Activated T-helper 2 cell treated with anti-CD3 and anti-CD28 coated beads, Interferon-gamma antibody, Interleukin-2, Interleukin-4, amounts not matched to agents 10 μg/mL and 5 μg/mL and 100 μg/mL, durations not matched to agents 14 hours and 24 hours and 36 hours (primary cell): ENCODE measurements at regions not wholly inside any gene's neighbourhood (a gene's known extent, or its start where the extent isn't known, plus 50 kb on each side); places are given as distances from the start of the nearest gene placed in this dataset.
"Not testable (repeated sequence)": the region's sequence is repeated elsewhere in the genome, so short reads cannot be mapped to it uniquely, and the experiment has no call there.

Experiments
- DNase-seq: peaks from one replicate; pipeline ENCODE4 v3.0.0; 2021; ENCODE audit warnings: low spot score
- H3K27ac Mint-ChIP-seq: one replicate; pipeline ENCODE4 v1.8.0; 2021; ENCODE audit warnings: mixed read lengths
- H3K27me3 Mint-ChIP-seq: one replicate; pipeline ENCODE4 v1.8.0; 2021; ENCODE audit warnings: low read depth, mixed read lengths
- H3K36me3 Mint-ChIP-seq: one replicate; pipeline ENCODE4 v1.8.0; 2021; ENCODE audit warnings: low read depth, mixed read lengths
- H3K4me1 Mint-ChIP-seq: one replicate; pipeline ENCODE4 v1.8.0; 2021; ENCODE audit warnings: low read depth, mixed read lengths
- H3K4me3 Mint-ChIP-seq: one replicate; pipeline ENCODE4 v1.8.0; 2021; ENCODE audit warnings: low read depth, mild to moderate bottlenecking, moderate library complexity, mixed read lengths
- H3K9me3 Mint-ChIP-seq: one replicate; pipeline ENCODE4 v1.8.0; 2021; ENCODE audit warnings: mixed read lengths
- intact Hi-C: fragments of 100-400 bp; cut with micrococcal nuclease; formaldehyde crosslinking; loops from one replicate; pipeline ENCODE4 v1.15.1; 2023

DNA sequence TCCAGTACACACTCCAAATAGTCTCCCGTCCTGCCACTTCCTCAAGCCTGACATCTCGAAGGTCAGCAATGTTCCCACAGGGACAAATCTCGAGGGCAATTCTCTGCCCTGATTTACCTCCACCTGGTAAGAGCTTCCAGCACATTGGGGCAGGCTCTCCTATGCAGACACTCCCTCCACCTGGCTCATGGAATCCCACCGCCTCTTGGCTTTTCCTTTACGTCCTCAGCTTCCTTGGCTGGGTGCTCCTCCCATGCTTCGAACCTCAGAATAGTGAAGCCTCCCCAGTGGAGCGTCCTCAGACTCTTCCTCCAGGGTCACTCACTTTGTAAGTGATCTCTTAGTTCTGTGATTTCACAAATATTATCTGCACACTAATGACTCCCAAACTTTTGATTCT lies 205.2 kb upstream of the ECI2 start:
- no peaks in the 10 kb centered on the region for H3K27me3 Mint-ChIP-seq
- H3K36me3 Mint-ChIP-seq: no peaks in the 10 kb centered on the region
- intact Hi-C loops: no loop called here
- no peaks in the 10 kb centered on the region for H3K4me1 Mint-ChIP-seq
- H3K27ac Mint-ChIP-seq: no peak overlapping the region
- no peaks in the 10 kb centered on the region for H3K9me3 Mint-ChIP-seq
- no peak overlapping the region for H3K4me3 Mint-ChIP-seq
- no peak for DNase-seq

DNA sequence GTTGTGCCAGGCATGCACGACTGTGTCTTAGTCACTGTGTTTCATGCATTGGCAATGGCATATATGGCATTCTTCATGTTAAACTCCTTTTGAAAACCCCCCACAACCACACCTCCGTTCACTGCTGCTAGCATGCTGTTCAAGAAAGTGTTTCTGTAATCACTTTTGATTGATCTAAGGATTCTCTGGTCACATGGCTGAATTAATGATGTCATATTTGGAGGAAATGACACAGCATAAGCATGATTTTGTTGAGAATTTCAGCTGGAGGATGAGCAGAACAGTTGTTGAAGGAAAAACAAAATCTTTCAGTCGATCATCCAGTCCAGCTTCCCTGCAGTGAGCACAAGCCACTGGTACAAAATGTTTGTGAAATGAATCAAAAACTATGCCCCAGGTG lies 203.5 kb upstream of the ECI2 start:
- Mint-ChIP-seq H3K4me1 (no peaks in the 10 kb centered on the region), H3K36me3 (no peaks in the 10 kb centered on the region), H3K27ac (no peak overlapping the region), H3K9me3 (no peaks in the 10 kb centered on the region), H3K27me3 (no peaks in the 10 kb centered on the region), H3K4me3 (no peak overlapping the region)
- intact Hi-C loops: no loop called here
- no peak for DNase-seq

DNA sequence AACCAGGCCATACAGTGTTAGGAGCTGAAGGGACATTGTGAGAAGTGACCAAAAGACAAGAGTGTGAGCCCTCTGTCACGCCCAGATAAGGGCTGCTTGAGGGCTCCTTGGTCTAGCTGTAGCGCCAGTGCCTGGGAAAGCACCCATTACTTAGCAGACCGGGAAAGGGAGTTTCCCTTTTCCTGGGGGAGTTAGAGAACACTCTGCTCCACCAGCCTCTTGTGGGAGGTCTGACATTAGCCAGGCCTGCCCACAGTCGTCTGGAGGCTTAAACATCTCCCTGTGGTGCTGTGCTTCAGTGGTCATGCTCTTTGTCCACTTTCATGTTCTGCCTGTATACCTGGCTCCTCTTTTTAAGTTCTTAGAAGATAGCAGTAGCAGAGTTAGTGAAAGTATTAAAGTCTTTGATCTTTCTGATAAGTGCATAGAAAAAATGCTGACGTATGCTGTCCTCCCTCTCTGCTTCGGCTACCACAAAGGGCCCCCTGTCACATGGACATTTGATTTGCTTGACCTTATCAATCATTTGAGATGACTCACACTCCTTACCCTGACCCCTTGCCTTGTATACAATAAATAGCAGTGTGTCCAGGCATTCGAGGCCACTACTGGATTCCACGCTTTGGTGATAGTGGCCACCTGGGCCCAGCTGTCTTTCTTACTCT lies 201.5 kb upstream of the ECI2 start:
- Mint-ChIP-seq H3K36me3 (no peaks in the 10 kb centered on the region), H3K4me3 (no peak overlapping the region), H3K27ac (no peak overlapping the region), H3K4me1 (no peaks in the 10 kb centered on the region), H3K9me3 (no peaks in the 10 kb centered on the region), H3K27me3 (no peaks in the 10 kb centered on the region)
- no peak for DNase-seq
- intact Hi-C loops: no loop called here

DNA sequence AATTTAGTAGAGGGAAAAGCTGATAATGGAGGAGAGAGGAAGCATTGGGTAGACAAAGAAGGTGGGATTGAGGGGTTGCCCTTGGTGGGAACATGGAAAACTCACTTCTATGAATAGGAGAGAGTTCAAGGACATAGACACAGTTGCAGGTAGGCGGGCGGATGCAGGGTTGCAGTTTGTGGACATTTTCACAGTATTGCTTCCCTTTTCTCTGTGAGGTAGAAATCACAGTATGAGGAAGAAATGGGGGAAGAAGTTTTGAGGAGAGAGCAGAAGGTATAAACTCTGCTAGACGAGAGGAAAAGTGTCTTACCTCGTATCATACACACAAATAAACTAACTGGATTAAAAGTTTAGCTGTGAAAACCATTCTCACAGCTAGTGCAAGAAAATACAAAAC lies 200.7 kb upstream of the ECI2 start:
- intact Hi-C loops: no loop called here
- Mint-ChIP-seq H3K36me3 (no peaks in the 10 kb centered on the region), H3K4me1 (no peaks in the 10 kb centered on the region), H3K4me3 (no peak overlapping the region), H3K27ac (no peak overlapping the region), H3K9me3 (no peaks in the 10 kb centered on the region), H3K27me3 (no peaks in the 10 kb centered on the region)
- DNase-seq: no peak

DNA sequence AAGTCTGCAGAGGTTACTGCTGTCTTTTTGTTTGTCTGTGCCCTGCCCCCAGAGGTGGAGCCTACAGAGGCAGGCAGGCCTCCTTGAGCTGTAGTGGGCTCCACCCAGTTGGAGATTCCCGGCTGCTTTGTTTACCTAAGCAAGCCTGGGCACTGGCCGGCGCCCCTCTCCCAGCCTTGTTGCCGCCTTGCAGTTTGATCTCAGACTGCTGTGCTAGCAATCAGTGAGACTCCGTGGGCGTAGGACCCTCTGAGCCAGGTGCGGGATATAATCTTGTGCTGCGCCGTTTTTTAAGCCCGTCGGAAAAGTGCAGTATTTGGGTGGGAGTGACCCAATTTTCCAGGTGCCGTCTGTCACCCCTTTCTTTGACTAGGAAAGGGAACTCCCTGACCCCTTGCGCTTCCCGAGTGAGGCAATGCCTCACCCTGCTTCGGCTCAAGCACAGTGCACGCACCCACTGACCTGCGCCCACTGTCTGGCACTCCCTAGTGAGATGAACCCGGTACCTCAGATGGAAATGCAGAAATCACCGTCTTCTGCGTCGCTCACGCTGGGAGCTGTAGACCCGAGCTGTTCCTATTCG lies 198.9 kb upstream of the ECI2 start:
- H3K27ac Mint-ChIP-seq, H3K27me3 Mint-ChIP-seq, H3K36me3 Mint-ChIP-seq, H3K4me3 Mint-ChIP-seq, H3K4me1 Mint-ChIP-seq, intact Hi-C loops, H3K9me3 Mint-ChIP-seq, DNase-seq: not testable (repeated sequence)

DNA sequence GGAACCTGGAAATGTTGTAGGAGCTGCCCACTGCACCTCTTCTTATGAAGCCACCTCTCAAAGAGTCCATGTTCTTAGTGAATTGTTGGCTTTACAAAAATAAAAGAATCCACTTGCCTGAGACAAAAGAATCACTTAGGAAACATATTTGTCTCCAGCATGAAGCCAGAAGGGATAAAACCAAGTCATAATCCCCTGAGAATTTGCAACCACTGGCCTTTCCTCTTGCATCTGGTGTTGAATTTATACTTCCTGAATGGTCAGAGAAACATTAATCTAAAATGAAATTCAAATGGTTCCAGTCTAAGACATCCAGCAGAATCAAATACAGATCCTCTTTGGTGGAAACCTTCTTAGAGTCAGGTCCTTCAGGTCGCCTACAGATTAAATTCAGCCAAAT lies 192.5 kb upstream of the ECI2 start:
- intact Hi-C loops: no loop called here
- no peaks in the 10 kb centered on the region for H3K36me3 Mint-ChIP-seq
- H3K4me3 Mint-ChIP-seq: no peak overlapping the region
- H3K27ac Mint-ChIP-seq: no peak overlapping the region
- peaks cover 4% of the 10 kb centered on the region for H3K9me3 Mint-ChIP-seq
- H3K27me3 Mint-ChIP-seq: no peaks in the 10 kb centered on the region
- H3K4me1 Mint-ChIP-seq: no peaks in the 10 kb centered on the region
- no peak for DNase-seq

DNA sequence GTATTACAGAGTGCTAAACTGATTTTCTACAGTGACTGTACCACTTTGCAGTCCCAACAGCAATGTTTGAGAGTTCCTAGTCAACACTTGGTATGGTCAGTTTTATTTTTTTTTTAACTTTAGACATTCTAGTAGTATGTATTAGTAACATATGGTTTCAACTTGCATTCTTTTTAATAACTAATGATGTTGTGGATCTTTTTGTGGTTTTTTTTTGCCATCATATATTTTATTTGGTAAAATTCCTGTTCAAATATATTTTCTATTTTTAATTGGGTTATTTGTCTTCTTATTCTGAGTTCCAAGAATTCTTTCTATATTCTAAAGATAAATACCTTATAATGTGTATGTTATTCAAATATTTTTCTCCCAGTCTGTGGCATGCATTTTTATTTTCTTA lies 189.4 kb upstream of the ECI2 start:
- intact Hi-C loops: no loop called here
- Mint-ChIP-seq H3K27me3 (no peaks in the 10 kb centered on the region), H3K9me3 (peaks cover 4% of the 10 kb centered on the region), H3K4me1 (no peaks in the 10 kb centered on the region), H3K4me3 (no peak overlapping the region), H3K36me3 (no peaks in the 10 kb centered on the region), H3K27ac (no peak overlapping the region)
- DNase-seq: no peak

DNA sequence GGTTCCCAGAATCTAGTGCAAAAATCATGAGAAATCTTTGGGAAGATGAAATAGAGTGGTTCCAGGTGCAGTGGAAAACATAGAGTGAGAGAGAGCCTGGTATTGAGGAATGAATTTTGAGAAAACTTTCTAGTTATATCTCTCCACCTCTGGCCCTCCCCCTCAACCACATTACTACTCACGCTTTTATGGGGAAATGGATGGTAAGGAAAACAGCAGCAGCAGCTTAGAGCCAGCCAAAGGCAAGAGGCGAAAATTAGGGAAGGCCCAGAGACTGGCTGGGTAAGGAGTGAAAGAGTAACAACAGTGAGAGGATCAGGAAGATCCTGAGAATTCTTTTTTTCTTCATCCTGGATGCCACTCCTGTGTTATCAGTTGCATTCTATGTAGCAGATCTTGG lies 187.9 kb upstream of the ECI2 start:
- DNase-seq: no peak
- Mint-ChIP-seq H3K4me1 (no peaks in the 10 kb centered on the region), H3K27ac (no peak overlapping the region), H3K9me3 (peaks cover under 1% of the 10 kb centered on the region), H3K4me3 (no peak overlapping the region), H3K36me3 (no peaks in the 10 kb centered on the region), H3K27me3 (no peaks in the 10 kb centered on the region)
- intact Hi-C loops: no loop called here

DNA sequence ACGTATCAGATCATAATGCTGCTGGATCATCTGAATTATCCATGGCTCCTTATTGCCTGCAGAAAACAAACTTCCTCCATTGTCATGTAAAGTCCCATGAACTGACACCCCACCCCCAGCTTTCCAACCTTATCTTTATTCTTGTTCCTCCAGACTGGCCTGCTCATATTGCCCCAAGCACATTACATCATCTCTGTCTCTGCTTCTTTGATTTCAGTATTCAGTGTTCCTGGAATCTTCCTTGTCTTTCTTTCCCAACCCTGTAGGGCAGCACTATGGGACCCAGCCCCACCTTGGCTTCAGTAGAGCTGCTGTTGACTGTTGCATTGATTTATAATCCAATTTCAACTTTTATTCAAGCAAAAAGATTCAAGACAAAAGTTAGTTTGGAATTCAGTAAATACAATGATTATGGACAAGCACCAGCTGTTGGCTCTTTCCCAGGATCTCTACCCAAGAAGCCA lies 187.5 kb upstream of the ECI2 start:
- intact Hi-C loops: no loop called here

DNA sequence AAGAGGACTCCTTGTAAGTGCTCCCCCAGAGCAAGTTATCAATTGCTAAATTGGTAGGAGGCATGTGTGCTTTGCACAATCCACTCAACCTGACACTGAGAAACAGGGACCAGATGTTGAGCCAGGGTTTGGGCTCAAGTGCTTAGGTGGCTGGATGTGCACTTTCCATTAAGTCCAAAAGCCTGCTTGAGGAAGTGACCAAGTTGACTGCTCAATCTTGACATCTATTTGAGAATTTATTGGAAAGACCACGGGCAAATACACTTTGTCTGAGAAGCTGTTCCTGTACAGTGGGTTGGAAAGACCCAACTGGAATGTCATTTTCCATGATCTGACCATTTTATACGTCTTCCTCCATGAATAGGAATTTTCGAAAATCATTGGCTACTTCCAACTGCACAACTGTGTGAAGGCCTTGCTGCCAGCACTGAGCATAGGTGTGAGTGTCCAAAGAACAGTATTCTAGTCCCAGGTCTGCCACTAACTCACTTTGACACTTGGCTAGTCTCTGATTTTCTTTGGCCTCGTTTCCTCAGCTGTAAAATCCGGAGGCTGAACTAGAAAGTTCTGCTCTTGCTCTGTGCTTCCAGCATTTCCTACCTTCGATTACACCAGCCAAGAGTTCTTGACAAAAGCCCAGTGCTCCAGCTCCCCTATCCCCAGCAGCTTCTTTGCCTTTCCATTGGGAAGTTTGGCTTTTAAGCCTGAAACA lies 186.9 kb upstream of the ECI2 start:
- Mint-ChIP-seq H3K27me3 (no peaks in the 10 kb centered on the region), H3K4me3 (no peak overlapping the region)

More for the DNA sequence above, 187.5 kb upstream of the ECI2 start:
- Mint-ChIP-seq H3K9me3 (no peaks in the 10 kb centered on the region), H3K4me3 (no peak overlapping the region), H3K27ac (no peak overlapping the region), H3K4me1 (no peaks in the 10 kb centered on the region), H3K36me3 (no peaks in the 10 kb centered on the region), H3K27me3 (no peaks in the 10 kb centered on the region)
- no peak for DNase-seq

DNA sequence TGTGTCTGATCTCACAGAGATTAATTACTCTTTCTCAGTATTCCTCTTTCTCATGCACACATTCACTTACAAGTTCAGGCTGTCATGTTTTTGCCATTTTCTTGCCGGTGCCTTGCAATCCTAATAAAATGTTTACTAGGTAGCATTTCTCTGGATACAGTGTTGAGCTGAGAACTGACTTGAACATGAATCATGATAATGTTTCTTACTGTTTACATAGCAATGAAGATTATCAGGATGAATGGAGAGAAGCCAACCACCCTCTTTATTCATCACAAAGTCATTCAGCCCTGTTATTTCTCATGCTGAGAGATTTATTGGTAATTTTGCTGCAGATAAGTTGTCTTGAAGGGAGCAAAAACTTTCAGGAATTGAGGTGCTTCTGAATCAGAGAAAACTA lies 185.5 kb upstream of the ECI2 start:
- DNase-seq: no peak
- Mint-ChIP-seq H3K27me3 (no peaks in the 10 kb centered on the region), H3K9me3 (no peaks in the 10 kb centered on the region), H3K27ac (no peak overlapping the region), H3K4me1 (no peaks in the 10 kb centered on the region), H3K4me3 (no peak overlapping the region), H3K36me3 (no peaks in the 10 kb centered on the region)
- intact Hi-C loops: no loop called here

More for the DNA sequence above, 186.9 kb upstream of the ECI2 start:
- Mint-ChIP-seq H3K27ac (no peak overlapping the region), H3K36me3 (no peaks in the 10 kb centered on the region), H3K9me3 (no peaks in the 10 kb centered on the region), H3K4me1 (no peaks in the 10 kb centered on the region)
- intact Hi-C loops: no loop called here
- DNase-seq: no peak

DNA sequence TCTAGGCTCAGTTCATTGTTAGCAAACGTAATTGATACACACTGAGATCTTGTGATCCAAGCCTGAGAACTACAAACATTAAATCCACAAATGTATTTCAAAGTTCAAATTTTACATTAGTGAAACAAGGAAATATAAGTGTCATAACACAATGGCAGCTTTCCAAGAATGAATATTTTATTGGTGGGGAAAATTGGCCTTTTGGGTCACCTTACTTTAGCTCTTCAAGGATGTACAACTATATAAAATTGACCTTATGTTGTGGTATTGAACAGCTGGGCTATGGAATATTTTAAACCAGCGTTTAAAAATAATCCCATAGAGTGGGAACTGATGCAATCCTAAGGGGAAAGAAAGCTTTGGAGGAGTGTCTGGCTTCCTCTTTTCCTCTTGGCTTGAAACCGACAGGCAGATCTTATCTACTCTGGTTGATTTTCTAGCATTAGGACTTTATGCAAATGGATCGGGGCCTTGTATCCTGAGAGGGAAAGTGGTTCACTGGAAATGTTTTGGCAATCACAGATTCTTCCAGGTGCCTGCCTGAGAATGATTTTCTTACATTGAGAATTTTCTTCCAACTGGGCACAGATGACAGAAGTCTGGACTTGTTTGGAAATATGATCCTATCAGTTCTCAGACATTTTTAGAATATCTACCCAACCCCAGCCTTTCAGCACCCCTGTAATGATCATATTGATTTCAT lies 184.8 kb upstream of the ECI2 start:
- no peaks in the 10 kb centered on the region for H3K36me3 Mint-ChIP-seq
- no peak overlapping the region for H3K4me3 Mint-ChIP-seq
- H3K27ac Mint-ChIP-seq: no peak overlapping the region
- intact Hi-C loops: no loop called here
- no peaks in the 10 kb centered on the region for H3K27me3 Mint-ChIP-seq
- no peaks in the 10 kb centered on the region for H3K4me1 Mint-ChIP-seq
- H3K9me3 Mint-ChIP-seq: no peaks in the 10 kb centered on the region
- DNase-seq: no peak

DNA sequence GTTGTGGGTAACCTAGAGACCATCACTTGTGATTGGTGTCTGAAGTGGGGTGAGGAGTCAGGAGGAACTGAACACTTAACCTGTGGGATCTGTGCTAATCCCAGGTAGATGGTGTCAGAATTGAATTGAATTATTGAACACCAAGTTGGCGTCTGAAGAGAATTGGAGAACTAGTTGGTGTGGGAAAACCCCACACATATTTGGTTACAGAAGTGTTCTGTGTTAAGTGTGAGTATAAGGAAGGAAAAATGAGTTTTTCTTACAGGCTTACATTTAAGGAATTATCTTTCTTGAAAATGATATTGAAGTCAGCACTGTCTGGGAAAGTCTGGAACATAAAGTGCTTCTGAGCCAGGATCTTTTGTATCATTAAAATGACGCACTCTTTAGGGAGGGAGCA lies 182.9 kb upstream of the ECI2 start:
- H3K4me3 Mint-ChIP-seq: no peak overlapping the region

More for the DNA sequence above, 182.9 kb upstream of the ECI2 start:
- no peaks in the 10 kb centered on the region for H3K36me3 Mint-ChIP-seq
- no peaks in the 10 kb centered on the region for H3K4me1 Mint-ChIP-seq
- H3K27me3 Mint-ChIP-seq: no peaks in the 10 kb centered on the region
- no peak overlapping the region for H3K27ac Mint-ChIP-seq
- intact Hi-C loops: no loop called here
- no peaks in the 10 kb centered on the region for H3K9me3 Mint-ChIP-seq
- DNase-seq: no peak
